T-helper 1 cell treated with Interleukin-12 subunit alpha and Interleukin-12 subunit beta and Interleukin-4 antibody, amounts not matched to agents 30 ng/mL and 1 ng/mL, for 36 hours (primary cell): ENCODE measurements at regions not wholly inside any gene's neighbourhood (a gene's known extent, or its start where the extent isn't known, plus 50 kb on each side); places are given as distances from the start of the nearest gene placed in this dataset.

ENCODE experiments used
- intact Hi-C: fragments of 100-400 bp; cut with micrococcal nuclease; formaldehyde crosslinking; loops from one replicate; pipeline ENCODE4 v1.15.1; 2024

GRCh38 chr2:139170406-139170805 lies 390.2 kb upstream of the NXPH2 start:
- intact Hi-C loops = no loop called here

GRCh38 chr2:139165601-139166000 lies 385.4 kb upstream of the NXPH2 start:
- intact Hi-C loops = no loop called here

- intact Hi-C loops = no loop called here
Observed at GRCh38 chr2:139165041-139165440, 384.9 kb upstream of the NXPH2 start.

- intact Hi-C loops = no loop called here
Observed at GRCh38 chr2:139162957-139163356, 382.8 kb upstream of the NXPH2 start.

GRCh38 chr2:139162456-139162855 lies 382.3 kb upstream of the NXPH2 start:
- intact Hi-C loops = no loop called here

GRCh38 chr2:139160836-139161235 lies 380.6 kb upstream of the NXPH2 start:
- intact Hi-C loops = no loop called here

- intact Hi-C loops = no loop called here
Observed at GRCh38 chr2:139159177-139159576, 379.0 kb upstream of the NXPH2 start.

- intact Hi-C loops = no loop called here
Observed at GRCh38 chr2:139156730-139157129, 376.5 kb upstream of the NXPH2 start.

GRCh38 chr2:139155991-139156390 lies 375.8 kb upstream of the NXPH2 start:
- intact Hi-C loops = no loop called here

GRCh38 chr2:139142252-139142880 lies 362.2 kb upstream of the NXPH2 start:
- intact Hi-C loops = no loop called here

- intact Hi-C loops = loop anchor here (2.0 kb wide), 1 partner anchor 21 kb away; no protein-coding TSS in a partner anchor
Observed at GRCh38 chr2:139124271-139124670, 344.1 kb upstream of the NXPH2 start.

GRCh38 chr2:139123795-139124194 lies 343.6 kb upstream of the NXPH2 start:
- intact Hi-C loops = loop anchor here (2.0 kb wide), 1 partner anchor 21 kb away; no protein-coding TSS in a partner anchor

- intact Hi-C loops = no loop called here
Observed at GRCh38 chr2:139122711-139123158, 342.5 kb upstream of the NXPH2 start.

GRCh38 chr2:139099721-139100120 lies 319.5 kb upstream of the NXPH2 start:
- intact Hi-C loops = no loop called here

GRCh38 chr2:139098961-139099360 lies 318.8 kb upstream of the NXPH2 start:
- intact Hi-C loops = no loop called here

GRCh38 chr2:139083121-139083520 lies 302.9 kb upstream of the NXPH2 start:
- intact Hi-C loops = no loop called here

GRCh38 chr2:139080244-139080643 lies 300.1 kb upstream of the NXPH2 start:
- intact Hi-C loops = no loop called here

GRCh38 chr2:139079311-139079710 lies 299.1 kb upstream of the NXPH2 start:
- intact Hi-C loops = no loop called here

- intact Hi-C loops = no loop called here
Observed at GRCh38 chr2:139078376-139078775, 298.2 kb upstream of the NXPH2 start.

- intact Hi-C loops = no loop called here
Observed at GRCh38 chr2:139077099-139077737, 297.0 kb upstream of the NXPH2 start.

GRCh38 chr2:139067874-139068273 lies 287.7 kb upstream of the NXPH2 start:
- intact Hi-C loops = no loop called here

GRCh38 chr2:139067072-139067471 lies 286.9 kb upstream of the NXPH2 start:
- intact Hi-C loops = no loop called here

- intact Hi-C loops = no loop called here
Observed at GRCh38 chr2:139064159-139064558, 284.0 kb upstream of the NXPH2 start.
